ENCODE measurements at regions not wholly inside any gene's neighbourhood (a gene's known extent, or its start where the extent isn't known, plus 50 kb on each side); places are given as distances from the start of the nearest gene placed in this dataset.

GRCh38 chr14:40265096-40265495 is 832.9 kb upstream of the FBXO33 start:
- TF ChIP-seq ZNF331 (CRISPR knock-in tag; IDR thresholded peaks at IDR 0.05), result no peak
- no peak for TF ChIP-seq RFXAP (CRISPR knock-in tag; IDR thresholded peaks at IDR 0.05; ENCODE audit: borderline replicate concordance)
- no peak for TF ChIP-seq ATF2 (CRISPR knock-in tag; IDR thresholded peaks at IDR 0.05)
- TF ChIP-seq EZH2 (conservative IDR thresholded peaks at IDR 0.05; ENCODE audit: low read depth, low read length), result no peak
- no peak for TF ChIP-seq ZBTB8A (CRISPR knock-in tag; IDR thresholded peaks at IDR 0.05; ENCODE audit: borderline replicate concordance, low read depth)

All from HepG2 (cell line).